ENCODE measurements at regions not wholly inside any gene's neighbourhood (a gene's known extent, or its start where the extent isn't known, plus 50 kb on each side); places are given as distances from the start of the nearest gene placed in this dataset.

DNA sequence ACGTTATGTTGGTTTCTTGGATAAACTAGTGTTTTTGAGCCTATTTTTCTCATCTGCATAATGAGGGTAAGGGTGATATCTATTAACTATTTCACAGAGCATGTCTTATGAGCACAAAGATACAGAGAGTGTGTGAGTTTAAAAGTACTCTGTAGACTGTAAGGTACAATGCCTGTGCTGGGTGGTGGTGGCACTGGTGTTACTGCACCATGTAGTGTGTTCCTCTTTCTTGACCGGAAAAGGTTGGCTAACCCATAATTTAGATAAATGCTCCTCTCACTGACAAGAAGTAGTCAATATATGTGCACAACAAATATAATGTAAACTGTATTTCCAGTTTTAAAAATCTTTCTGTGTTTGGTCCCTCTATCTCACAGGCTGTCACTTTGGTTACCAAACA, 116.2 kb upstream of the MMS22L start:
- TF ChIP-seq, protein P1, sequence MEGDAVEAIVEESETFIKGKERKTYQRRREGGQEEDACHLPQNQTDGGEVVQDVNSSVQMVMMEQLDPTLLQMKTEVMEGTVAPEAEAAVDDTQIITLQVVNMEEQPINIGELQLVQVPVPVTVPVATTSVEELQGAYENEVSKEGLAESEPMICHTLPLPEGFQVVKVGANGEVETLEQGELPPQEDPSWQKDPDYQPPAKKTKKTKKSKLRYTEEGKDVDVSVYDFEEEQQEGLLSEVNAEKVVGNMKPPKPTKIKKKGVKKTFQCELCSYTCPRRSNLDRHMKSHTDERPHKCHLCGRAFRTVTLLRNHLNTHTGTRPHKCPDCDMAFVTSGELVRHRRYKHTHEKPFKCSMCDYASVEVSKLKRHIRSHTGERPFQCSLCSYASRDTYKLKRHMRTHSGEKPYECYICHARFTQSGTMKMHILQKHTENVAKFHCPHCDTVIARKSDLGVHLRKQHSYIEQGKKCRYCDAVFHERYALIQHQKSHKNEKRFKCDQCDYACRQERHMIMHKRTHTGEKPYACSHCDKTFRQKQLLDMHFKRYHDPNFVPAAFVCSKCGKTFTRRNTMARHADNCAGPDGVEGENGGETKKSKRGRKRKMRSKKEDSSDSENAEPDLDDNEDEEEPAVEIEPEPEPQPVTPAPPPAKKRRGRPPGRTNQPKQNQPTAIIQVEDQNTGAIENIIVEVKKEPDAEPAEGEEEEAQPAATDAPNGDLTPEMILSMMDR (IDR thresholded peaks at IDR 0.05; ENCODE audit: low read depth, low read length, missing control alignments): no peak
- DNase-seq (ENCODE audit: extremely low read depth, low read depth): no peak
- no peak overlapping the region for H3K4me3 ChIP-seq (replicated peaks; ENCODE audit: low read depth, low read length)

DNA sequence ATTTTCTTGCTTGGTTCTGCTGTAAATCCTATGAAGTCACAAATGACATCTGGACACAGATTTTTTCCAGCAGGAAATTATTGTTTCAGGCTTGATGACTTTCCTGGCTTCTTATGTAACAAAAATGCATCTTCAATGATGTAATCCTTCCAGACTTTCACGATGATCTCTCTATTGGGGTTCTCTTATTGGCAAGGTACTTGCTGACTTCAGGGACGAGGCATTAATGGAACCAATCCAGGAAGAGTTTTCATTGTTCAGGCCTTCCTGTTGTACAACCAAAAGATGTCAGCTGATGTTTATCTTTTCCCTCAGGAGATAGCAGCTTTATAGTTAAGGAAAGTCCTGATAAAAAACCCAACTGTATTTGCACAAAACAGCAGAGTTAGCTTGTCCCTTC, 118.5 kb upstream of the MMS22L start:
- DNase-seq (ENCODE audit: extremely low read depth, low read depth): no peak
- TF ChIP-seq, protein P1 (IDR thresholded peaks at IDR 0.05; ENCODE audit: low read depth, low read length, missing control alignments): no peak
- no peak overlapping the region for H3K4me3 ChIP-seq (replicated peaks; ENCODE audit: low read depth, low read length)

DNA sequence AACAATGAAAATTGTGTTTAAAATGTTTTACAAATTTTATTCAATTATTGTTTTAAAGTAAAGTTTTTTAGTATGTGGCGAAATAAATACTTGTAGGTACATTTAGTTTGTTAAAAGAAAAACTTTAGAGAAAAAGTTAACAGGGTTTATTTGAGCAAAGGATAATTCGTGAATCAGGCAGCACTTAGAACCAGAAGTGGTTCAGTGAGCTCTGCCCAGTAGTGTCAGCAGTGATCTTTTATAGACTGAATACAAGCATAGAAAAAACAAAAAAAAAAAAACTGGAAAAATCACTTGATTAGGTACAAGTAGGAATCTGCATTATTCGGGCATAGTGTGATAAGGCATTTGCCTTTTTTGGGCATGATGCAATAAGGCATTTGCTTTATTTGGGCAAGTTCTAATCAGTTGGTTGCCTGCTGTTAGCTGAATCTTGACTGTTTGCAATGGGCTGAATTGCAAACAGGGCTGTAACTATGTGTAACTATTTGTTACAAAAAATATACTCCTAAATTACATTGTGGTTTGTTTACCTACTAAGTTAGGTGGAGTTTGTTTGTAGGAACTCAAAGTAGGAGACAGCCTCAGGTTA, 122.9 kb upstream of the MMS22L start:
- no peak overlapping the region for H3K4me3 ChIP-seq (replicated peaks; ENCODE audit: low read depth, low read length)
- no peak for DNase-seq (ENCODE audit: extremely low read depth, low read depth)
- TF ChIP-seq, protein P1 (IDR thresholded peaks at IDR 0.05; ENCODE audit: low read depth, low read length, missing control alignments): no peak

DNA sequence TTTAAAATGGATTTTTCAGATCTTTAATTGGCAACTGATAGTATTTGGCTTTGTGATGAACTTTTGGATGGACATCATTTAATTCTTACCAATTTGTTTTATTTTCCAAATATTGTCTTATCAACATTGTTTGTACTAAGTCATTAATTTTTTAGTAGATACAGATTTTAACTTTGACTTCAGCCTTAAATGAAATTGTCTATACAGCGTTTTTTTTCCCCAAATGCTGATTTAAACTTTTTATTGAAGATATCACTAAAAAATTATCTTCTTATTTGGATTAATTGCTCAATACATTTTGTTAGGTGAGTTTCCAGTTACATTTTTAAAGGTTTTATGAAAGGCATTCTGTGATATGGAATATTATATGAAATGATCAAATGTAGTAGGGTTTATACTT, 123.6 kb upstream of the MMS22L start:
- no peak for DNase-seq (ENCODE audit: extremely low read depth, low read depth)
- TF ChIP-seq, protein P1 (IDR thresholded peaks at IDR 0.05; ENCODE audit: low read depth, low read length, missing control alignments): no peak
- H3K4me3 ChIP-seq (replicated peaks; ENCODE audit: low read depth, low read length): no peak overlapping the region

DNA sequence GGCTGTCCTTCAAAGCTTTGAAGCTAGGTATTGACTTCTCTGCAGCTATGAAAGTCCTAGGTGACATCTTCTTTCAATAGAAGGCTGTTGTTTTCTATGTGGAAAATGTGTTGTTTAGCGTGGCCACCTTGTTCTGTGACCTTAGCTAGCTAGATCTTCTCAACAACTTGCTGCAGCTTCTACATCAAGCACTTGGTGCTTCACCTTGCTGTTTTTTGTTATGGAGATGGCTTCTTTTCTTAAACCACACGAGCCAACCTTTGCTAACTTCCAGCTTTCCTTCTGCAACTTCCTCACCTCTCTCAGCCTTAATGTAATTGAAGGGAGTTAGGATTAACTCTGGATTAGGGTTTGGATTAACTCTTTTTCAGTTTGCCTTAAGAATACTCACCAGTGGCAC, 128.6 kb upstream of the MMS22L start:
- TF ChIP-seq, protein P1 (IDR thresholded peaks at IDR 0.05; ENCODE audit: low read depth, low read length, missing control alignments): no peak
- no peak overlapping the region for H3K4me3 ChIP-seq (replicated peaks; ENCODE audit: low read depth, low read length)
- no peak for DNase-seq (ENCODE audit: extremely low read depth, low read depth)

DNA sequence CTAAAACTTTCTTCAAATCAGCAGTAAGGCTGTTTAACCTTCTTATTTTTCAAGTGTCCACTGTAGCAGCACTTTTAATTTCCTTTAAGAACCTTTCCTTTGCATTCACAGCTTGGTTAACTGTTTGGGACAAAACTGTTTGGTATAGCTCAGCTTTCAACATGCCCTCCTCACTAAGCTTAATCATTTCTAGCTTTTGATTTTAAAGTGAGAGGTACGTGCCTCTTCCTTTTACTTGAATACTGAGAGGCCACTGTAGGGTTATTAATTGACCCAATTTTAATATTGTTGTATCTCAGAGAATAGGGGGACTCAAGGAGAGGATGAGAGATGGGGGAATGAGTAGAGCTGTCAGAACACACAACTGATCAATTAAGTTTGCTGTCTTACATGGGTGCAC, 129.5 kb upstream of the MMS22L start:
- DNase-seq (ENCODE audit: extremely low read depth, low read depth): no peak
- H3K4me3 ChIP-seq (replicated peaks; ENCODE audit: low read depth, low read length): no peak overlapping the region
- TF ChIP-seq, protein P1 (IDR thresholded peaks at IDR 0.05; ENCODE audit: low read depth, low read length, missing control alignments): no peak

DNA sequence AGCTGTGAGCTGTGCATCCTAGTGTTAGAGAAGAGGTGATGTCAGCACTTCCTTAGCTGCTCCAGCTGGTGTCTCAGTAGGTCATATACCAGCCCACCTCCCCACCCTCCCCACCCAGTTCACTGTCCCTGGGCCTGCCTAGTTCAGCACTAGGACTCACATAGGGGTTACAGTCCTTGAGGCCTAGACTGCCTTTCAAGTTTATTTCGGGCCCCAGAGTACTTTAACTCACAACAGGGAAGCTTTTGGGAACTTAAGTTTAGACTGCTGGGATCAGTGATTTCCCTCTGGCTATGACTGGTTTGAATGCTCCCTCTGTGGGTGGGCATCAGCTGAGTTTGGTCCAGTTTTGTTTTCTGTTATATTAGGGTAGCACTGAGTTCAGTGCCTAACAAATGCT, 139.2 kb upstream of the MMS22L start:
- DNase-seq (ENCODE audit: extremely low read depth, low read depth): no peak
- TF ChIP-seq, protein P1 (IDR thresholded peaks at IDR 0.05; ENCODE audit: low read depth, low read length, missing control alignments): no peak
- H3K4me3 ChIP-seq (replicated peaks; ENCODE audit: low read depth, low read length): no peak overlapping the region
